Eye (tissue), 1 donor: ENCODE measurements at regions not wholly inside any gene's neighbourhood (a gene's known extent, or its start where the extent isn't known, plus 50 kb on each side); places are given as distances from the start of the nearest gene placed in this dataset.
"Not testable (repeated sequence)": the region's sequence is repeated elsewhere in the genome, so short reads cannot be mapped to it uniquely, and the experiment has no call there.

Experiments
- DNase-seq: peaks from one replicate; pipeline ENCODE4 v3.0.0-alpha.2; 2015

- DNase-seq: no peak
Observed at GRCh38 chr11:39120890-39121289, 2338.6 kb downstream of the LRRC4C start.

GRCh38 chr11:39113606-39114005 is 2345.8 kb downstream of the LRRC4C start:
- no peak for DNase-seq

- DNase-seq: no peak
Observed at GRCh38 chr11:39102236-39102635, 2357.2 kb downstream of the LRRC4C start.

GRCh38 chr11:39078465-39078864 is 2381.0 kb downstream of the LRRC4C start:
- DNase-seq: no peak

GRCh38 chr11:39037611-39038010 is 2421.8 kb downstream of the LRRC4C start:
- DNase-seq: no peak

GRCh38 chr11:39036021-39036420 is 2423.4 kb downstream of the LRRC4C start:
- DNase-seq: no peak

GRCh38 chr11:39021539-39021938 is 2423.5 kb upstream of the RAG2 start:
- DNase-seq: peak; percentile 38

GRCh38 chr11:39011797-39012196 is 2413.8 kb upstream of the RAG2 start:
- peak; percentile 11 for DNase-seq

GRCh38 chr11:38990841-38991240 is 2392.8 kb upstream of the RAG2 start:
- DNase-seq: no peak

- DNase-seq: no peak
Observed at GRCh38 chr11:38990139-38990538, 2392.1 kb upstream of the RAG2 start.

- no peak for DNase-seq
Observed at GRCh38 chr11:38988908-38989307, 2390.9 kb upstream of the RAG2 start.

- DNase-seq: no peak
Observed at GRCh38 chr11:38972220-38972619, 2374.2 kb upstream of the RAG2 start.

GRCh38 chr11:38971141-38971540 is 2373.1 kb upstream of the RAG2 start:
- DNase-seq: no peak

- DNase-seq: no peak
Observed at GRCh38 chr11:38968951-38969350, 2370.9 kb upstream of the RAG2 start.

GRCh38 chr11:38952698-38953097 is 2354.7 kb upstream of the RAG2 start:
- no peak for DNase-seq

GRCh38 chr11:38950867-38951266 is 2352.8 kb upstream of the RAG2 start:
- no peak for DNase-seq

GRCh38 chr11:38948392-38948791 is 2350.4 kb upstream of the RAG2 start:
- DNase-seq: no peak

- no peak for DNase-seq
Observed at GRCh38 chr11:38937709-38938108, 2339.7 kb upstream of the RAG2 start.

- no peak for DNase-seq
Observed at GRCh38 chr11:38935941-38936340, 2337.9 kb upstream of the RAG2 start.

GRCh38 chr11:38927993-38928392 is 2330.0 kb upstream of the RAG2 start:
- no peak for DNase-seq

GRCh38 chr11:38924644-38925043 is 2326.6 kb upstream of the RAG2 start:
- no peak for DNase-seq

- no peak for DNase-seq
Observed at GRCh38 chr11:38900211-38900610, 2302.2 kb upstream of the RAG2 start.

- not testable (repeated sequence) for DNase-seq
Observed at GRCh38 chr11:38894201-38894600, 2296.2 kb upstream of the RAG2 start.

- no peak for DNase-seq
Observed at GRCh38 chr11:38884145-38884865, 2286.3 kb upstream of the RAG2 start.

- DNase-seq: no peak
Observed at GRCh38 chr11:38867338-38867737, 2269.3 kb upstream of the RAG2 start.
